DND-41 (cell line): ENCODE measurements at regions not wholly inside any gene's neighbourhood (a gene's known extent, or its start where the extent isn't known, plus 50 kb on each side); places are given as distances from the start of the nearest gene placed in this dataset.
A peak's percentile ranks its signal among the peaks of the same experiment; 100 is the strongest.
"Not testable (repeated sequence)": the region's sequence is repeated elsewhere in the genome, so short reads cannot be mapped to it uniquely, and the experiment has no call there.

Experiments used
- ATAC-seq: fragments of 200-7000 bp; cut with Tn5 transposase; 3 replicates; pipeline ENCODE4 v1.9.1; 2021; ENCODE audit warnings: low read depth; ENCODE audit not compliant: insufficient read depth
- DNase-seq: peaks from one replicate; pipeline ENCODE4 v3.0.0-alpha.2; 2020
- H2AFZ ChIP-seq: 2 replicates; pipeline ENCODE4 v1.6.0; 2012; ENCODE audit warnings: low read depth, low read length
- H3K27ac ChIP-seq: 2 replicates; pipeline ENCODE4 v1.5.1; 2012; ENCODE audit warnings: low read length, inconsistent platforms
- H3K27me3 ChIP-seq: fragments of 200-600 bp; sonication (generic); 2 replicates; pipeline ENCODE4 v1.6.0; 2012; ENCODE audit warnings: low read length, mild to moderate bottlenecking, inconsistent platforms; ENCODE audit not compliant: insufficient read depth, poor library complexity
- H3K36me3 ChIP-seq: 2 replicates; pipeline ENCODE4 v1.5.1; 2012; ENCODE audit warnings: low read length, inconsistent platforms; ENCODE audit not compliant: insufficient read depth
- H3K4me1 ChIP-seq: 2 replicates; pipeline ENCODE4 v1.5.1; 2012; ENCODE audit warnings: mild to moderate bottlenecking, low read length; ENCODE audit not compliant: insufficient read depth
- H3K4me2 ChIP-seq: 2 replicates; pipeline ENCODE4 v1.6.0; 2012; ENCODE audit warnings: mild to moderate bottlenecking, moderate library complexity, low read length, inconsistent platforms; ENCODE audit not compliant: insufficient read depth
- H3K4me3 ChIP-seq, 2 experiments: fragments of 200-600 bp in 1 of 2; shearing (Covaris generic) in 1 of 2; 2 replicates each; pipeline ENCODE4 v1.5.1; 2012 to 2016; ENCODE audit warnings: inconsistent platforms in 2 of 2, low read length in 2 of 2, mild to moderate bottlenecking in 2 of 2, low read depth in 1 of 2, moderate library complexity in 1 of 2
- H3K79me2 ChIP-seq: 2 replicates; pipeline ENCODE4 v1.6.0; 2012; ENCODE audit warnings: low read length, inconsistent platforms; ENCODE audit not compliant: insufficient read depth
- H3K9ac ChIP-seq: 2 replicates; pipeline ENCODE4 v1.6.0; 2012; ENCODE audit warnings: low read depth, mild to moderate bottlenecking, inconsistent platforms, low read length, moderate library complexity
- H3K9me3 ChIP-seq: 2 replicates; pipeline ENCODE4 v1.5.1; 2012; ENCODE audit warnings: low read length, moderate library complexity, mild to moderate bottlenecking, inconsistent platforms; ENCODE audit not compliant: insufficient read depth, severe bottlenecking
- H4K20me1 ChIP-seq: 2 replicates; pipeline ENCODE4 v1.6.0; 2012; ENCODE audit warnings: low read length; ENCODE audit not compliant: insufficient read depth
- EZH2 ChIP-seq: IDR thresholded peaks from 3 replicates; pipeline ENCODE4 v1.6.1; 2012; ENCODE audit warnings: borderline replicate concordance, low read depth, mild to moderate bottlenecking, moderate library complexity, low read length, inconsistent platforms; ENCODE audit not compliant: severe bottlenecking
- TF ChIP-seq, protein P1 (sequence below): IDR thresholded peaks from 2 replicates; pipeline ENCODE4 v1.5.1; 2012; ENCODE audit warnings: borderline replicate concordance, low read length, moderate library complexity, mild to moderate bottlenecking; ENCODE audit not compliant: poor library complexity, severe bottlenecking; ENCODE audit errors: extremely low read depth

GRCh38 chrX:1020634-1021166 lies 191.7 kb downstream of the CRLF2 start:
- Histone ChIP-seq H3K79me2 (no peaks in the 10 kb centered on the region), H3K9ac (no peak overlapping the region), H3K9me3 (peaks cover 4% of the 10 kb centered on the region), H3K4me3 (no peak overlapping the region), H3K4me2 (no peak overlapping the region), H3K36me3 (no peaks in the 10 kb centered on the region), H2AFZ (no peak overlapping the region), H3K27me3 (no peaks in the 10 kb centered on the region), H3K4me1 (no peaks in the 10 kb centered on the region), H4K20me1 (no peaks in the 10 kb centered on the region), H3K27ac (no peak overlapping the region)
- DNase-seq (no peak), ATAC-seq (no peak)
- TF ChIP-seq EZH2: no peak
- TF ChIP-seq, protein P1, sequence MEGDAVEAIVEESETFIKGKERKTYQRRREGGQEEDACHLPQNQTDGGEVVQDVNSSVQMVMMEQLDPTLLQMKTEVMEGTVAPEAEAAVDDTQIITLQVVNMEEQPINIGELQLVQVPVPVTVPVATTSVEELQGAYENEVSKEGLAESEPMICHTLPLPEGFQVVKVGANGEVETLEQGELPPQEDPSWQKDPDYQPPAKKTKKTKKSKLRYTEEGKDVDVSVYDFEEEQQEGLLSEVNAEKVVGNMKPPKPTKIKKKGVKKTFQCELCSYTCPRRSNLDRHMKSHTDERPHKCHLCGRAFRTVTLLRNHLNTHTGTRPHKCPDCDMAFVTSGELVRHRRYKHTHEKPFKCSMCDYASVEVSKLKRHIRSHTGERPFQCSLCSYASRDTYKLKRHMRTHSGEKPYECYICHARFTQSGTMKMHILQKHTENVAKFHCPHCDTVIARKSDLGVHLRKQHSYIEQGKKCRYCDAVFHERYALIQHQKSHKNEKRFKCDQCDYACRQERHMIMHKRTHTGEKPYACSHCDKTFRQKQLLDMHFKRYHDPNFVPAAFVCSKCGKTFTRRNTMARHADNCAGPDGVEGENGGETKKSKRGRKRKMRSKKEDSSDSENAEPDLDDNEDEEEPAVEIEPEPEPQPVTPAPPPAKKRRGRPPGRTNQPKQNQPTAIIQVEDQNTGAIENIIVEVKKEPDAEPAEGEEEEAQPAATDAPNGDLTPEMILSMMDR: no peak

GRCh38 chrX:1016926-1017325 lies 195.5 kb downstream of the CRLF2 start:
- DNase-seq, H3K4me3 ChIP-seq, H3K9ac ChIP-seq, H3K27ac ChIP-seq, H2AFZ ChIP-seq, H3K36me3 ChIP-seq, H4K20me1 ChIP-seq, H3K79me2 ChIP-seq, H3K27me3 ChIP-seq, H3K4me2 ChIP-seq, H3K9me3 ChIP-seq, H3K4me1 ChIP-seq, ATAC-seq: not testable (repeated sequence)

GRCh38 chrX:1016281-1016680 lies 196.2 kb downstream of the CRLF2 start:
- DNase-seq, H3K9ac ChIP-seq, H3K9me3 ChIP-seq, H3K79me2 ChIP-seq, H3K4me3 ChIP-seq, H4K20me1 ChIP-seq, H3K27ac ChIP-seq, H3K36me3 ChIP-seq, H3K4me2 ChIP-seq, H2AFZ ChIP-seq, H3K4me1 ChIP-seq, H3K27me3 ChIP-seq, ATAC-seq: not testable (repeated sequence)

DNA sequence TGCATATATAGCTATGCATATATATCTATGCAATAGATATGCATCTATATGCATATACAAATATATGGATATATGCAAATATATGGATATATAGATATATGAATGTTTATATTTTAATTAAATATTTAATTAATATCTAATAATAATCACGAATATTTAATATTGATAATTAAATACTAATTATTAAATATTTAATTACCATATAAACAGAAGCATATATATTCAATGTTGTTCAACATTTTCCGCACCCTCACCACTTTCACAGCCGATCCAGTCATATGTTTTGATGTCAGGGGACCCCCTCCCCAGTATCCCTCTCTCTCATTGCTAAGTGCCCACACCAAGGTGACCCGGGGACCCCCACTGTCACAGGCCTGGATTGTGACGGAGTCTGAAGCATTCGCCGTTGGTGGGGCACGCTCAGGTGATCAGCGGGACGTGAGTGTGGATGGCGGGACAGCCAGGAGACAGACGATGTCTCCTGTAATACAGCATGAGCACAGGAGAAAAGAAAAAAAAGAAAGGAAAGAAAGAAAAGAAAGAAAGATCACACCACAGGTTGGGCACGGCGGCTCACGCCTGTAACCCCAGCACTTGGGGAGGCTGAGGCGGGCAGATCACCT lies 199.7 kb downstream of the CRLF2 start:
- no peaks in the 10 kb centered on the region for H3K79me2 ChIP-seq
- no peak overlapping the region for H3K27ac ChIP-seq
- H3K4me2 ChIP-seq: no peak overlapping the region
- H3K9ac ChIP-seq: no peak overlapping the region
- H2AFZ ChIP-seq: no peak overlapping the region
- H3K27me3 ChIP-seq: no peaks in the 10 kb centered on the region
- H3K9me3 ChIP-seq: no peaks in the 10 kb centered on the region
- 0 out of 3 replicates have a peak, but pooled peaks have one; percentile 31 for ATAC-seq
- no peaks in the 10 kb centered on the region for H3K36me3 ChIP-seq
- no peak for DNase-seq
- TF ChIP-seq, protein P1: no peak
- TF ChIP-seq EZH2: no peak
- no peaks in the 10 kb centered on the region for H3K4me1 ChIP-seq
- H3K4me3 ChIP-seq: no peak overlapping the region
- no peaks in the 10 kb centered on the region for H4K20me1 ChIP-seq
